ENCODE measurements at regions not wholly inside any gene's neighbourhood (a gene's known extent, or its start where the extent isn't known, plus 50 kb on each side); places are given as distances from the start of the nearest gene placed in this dataset.
"Not testable (repeated sequence)": the region's sequence is repeated elsewhere in the genome, so short reads cannot be mapped to it uniquely, and the experiment has no call there.

DNA sequence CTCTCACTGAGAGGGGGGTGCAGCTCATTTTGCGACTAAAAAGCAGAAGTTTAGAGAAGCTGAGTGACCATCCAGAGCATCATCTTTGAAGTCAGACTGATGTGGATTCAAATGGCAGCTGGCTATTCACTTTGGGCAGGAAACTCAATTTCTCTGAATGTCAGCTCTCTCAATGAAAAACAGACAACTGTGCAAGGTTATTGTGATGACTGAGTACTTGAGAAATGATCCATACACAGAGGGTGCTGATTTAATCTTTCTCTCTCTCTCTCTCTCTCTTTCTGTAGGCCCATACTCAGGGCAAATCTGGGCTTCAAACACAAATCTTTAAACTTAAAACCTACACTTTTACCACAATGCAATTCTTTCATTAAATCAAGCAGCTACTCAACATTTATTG is 185.8 kb upstream of the SLIT2 start:
- CTCF ChIA-PET, result interaction anchor here (1.3 kb wide), 1 partner anchor 13 kb away, joined by 3 read pairs; no protein-coding TSS in a partner anchor
- POLR2A ChIA-PET, result no interaction called here
- TF ChIP-seq, protein P1, sequence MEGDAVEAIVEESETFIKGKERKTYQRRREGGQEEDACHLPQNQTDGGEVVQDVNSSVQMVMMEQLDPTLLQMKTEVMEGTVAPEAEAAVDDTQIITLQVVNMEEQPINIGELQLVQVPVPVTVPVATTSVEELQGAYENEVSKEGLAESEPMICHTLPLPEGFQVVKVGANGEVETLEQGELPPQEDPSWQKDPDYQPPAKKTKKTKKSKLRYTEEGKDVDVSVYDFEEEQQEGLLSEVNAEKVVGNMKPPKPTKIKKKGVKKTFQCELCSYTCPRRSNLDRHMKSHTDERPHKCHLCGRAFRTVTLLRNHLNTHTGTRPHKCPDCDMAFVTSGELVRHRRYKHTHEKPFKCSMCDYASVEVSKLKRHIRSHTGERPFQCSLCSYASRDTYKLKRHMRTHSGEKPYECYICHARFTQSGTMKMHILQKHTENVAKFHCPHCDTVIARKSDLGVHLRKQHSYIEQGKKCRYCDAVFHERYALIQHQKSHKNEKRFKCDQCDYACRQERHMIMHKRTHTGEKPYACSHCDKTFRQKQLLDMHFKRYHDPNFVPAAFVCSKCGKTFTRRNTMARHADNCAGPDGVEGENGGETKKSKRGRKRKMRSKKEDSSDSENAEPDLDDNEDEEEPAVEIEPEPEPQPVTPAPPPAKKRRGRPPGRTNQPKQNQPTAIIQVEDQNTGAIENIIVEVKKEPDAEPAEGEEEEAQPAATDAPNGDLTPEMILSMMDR (IDR thresholded peaks at IDR 0.05; ENCODE audit: control extremely low read depth, extremely low read depth, low read depth, missing control alignments), result no peak
- no peak for DNase-seq (ENCODE audit: extremely low spot score)

DNA sequence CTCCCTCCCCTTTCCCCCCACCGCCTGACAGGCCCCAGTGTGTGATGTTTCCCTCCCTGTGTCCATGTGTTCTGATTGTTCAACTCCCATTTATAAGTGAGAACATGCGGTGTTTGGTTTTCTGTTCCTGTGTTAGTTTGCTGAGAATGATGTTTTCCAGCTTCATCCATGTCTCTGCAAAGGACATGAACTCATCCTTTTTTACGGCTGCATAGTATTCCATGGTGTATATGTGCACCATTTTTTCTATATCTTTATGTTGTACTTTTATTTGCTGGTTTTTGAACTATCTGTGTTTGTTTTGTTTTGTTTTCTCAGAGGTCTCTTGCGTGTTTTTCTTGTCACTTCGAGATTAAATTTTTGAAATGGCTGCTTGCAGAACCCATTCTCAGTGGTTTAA is 188.8 kb upstream of the SLIT2 start:
- DNase-seq (ENCODE audit: extremely low spot score); POLR2A ChIA-PET; CTCF ChIA-PET: not testable (repeated sequence)

DNA sequence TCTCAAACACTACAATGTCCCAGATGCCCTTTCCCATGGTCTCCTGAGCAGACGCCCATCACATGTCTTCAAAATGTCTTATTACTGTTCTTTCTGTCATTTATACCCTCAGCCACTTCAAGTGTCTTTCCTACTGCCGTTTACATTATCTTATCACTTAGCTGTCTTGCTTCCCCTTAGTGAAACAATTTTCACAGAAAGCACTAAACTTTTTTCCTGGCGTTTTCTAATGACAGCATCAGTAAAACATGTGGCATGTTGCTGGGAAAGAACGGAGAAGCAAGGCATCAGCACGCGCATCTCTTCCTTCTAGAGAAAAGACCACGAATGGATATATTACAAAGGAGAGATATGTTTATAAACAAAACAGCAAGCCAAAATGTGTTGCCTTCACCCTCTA is 189.7 kb upstream of the SLIT2 start:
- ChIA-PET POLR2A (interaction anchor here (0.6 kb wide), 1 partner anchor 1343 kb away, joined by 4 read pairs; no protein-coding TSS in a partner anchor), CTCF (no interaction called here)
- TF ChIP-seq, protein P1 (IDR thresholded peaks at IDR 0.05; ENCODE audit: control extremely low read depth, extremely low read depth, low read depth, missing control alignments), result no peak
- DNase-seq (ENCODE audit: extremely low spot score), result no peak

DNA sequence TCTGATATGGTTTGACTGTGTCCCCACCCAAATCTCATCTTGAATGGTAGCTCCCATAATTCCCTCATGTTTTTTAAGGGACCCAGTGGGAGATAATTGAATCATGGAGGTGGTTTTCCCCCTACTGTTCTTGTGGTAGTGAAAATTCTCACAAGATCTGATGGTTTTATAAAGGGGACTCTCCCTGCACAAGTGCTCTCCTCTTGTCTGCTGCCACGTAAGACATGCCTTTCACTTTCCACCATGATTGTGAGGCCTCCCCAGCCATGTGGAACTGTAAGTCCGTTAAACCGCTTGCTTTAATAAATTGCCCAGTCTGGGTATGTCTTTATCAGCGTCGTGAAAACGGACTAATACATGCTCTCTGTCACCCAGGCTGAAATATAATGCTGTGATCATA is 200.9 kb upstream of the SLIT2 start:
- TF ChIP-seq, protein P1 (IDR thresholded peaks at IDR 0.05; ENCODE audit: control extremely low read depth, extremely low read depth, low read depth, missing control alignments), result no peak
- POLR2A ChIA-PET, result no interaction called here
- CTCF ChIA-PET, result no interaction called here
- no peak for DNase-seq (ENCODE audit: extremely low spot score)

DNA sequence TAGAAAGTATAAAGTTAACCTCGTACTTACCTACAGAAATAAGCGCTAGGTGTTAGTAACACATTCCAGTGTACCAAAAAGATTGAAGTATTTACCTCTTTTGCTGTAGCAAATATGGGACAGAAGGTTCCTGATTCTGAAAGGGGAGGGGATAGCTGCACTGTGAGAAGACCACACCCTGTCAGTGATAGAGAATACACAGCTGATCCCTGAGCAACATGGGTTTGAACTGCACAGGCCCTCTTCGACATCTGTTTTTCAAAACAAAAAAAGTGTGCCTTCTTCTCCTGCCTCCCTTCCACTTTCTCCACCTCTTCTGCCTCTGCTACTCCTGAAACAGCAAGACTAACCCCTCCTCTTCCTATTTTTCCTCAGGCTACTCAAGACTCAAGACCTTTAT is 201.8 kb upstream of the SLIT2 start:
- ChIA-PET CTCF (no interaction called here), POLR2A (no interaction called here)
- TF ChIP-seq, protein P1 (IDR thresholded peaks at IDR 0.05; ENCODE audit: control extremely low read depth, extremely low read depth, low read depth, missing control alignments), result no peak
- no peak for DNase-seq (ENCODE audit: extremely low spot score)

DNA sequence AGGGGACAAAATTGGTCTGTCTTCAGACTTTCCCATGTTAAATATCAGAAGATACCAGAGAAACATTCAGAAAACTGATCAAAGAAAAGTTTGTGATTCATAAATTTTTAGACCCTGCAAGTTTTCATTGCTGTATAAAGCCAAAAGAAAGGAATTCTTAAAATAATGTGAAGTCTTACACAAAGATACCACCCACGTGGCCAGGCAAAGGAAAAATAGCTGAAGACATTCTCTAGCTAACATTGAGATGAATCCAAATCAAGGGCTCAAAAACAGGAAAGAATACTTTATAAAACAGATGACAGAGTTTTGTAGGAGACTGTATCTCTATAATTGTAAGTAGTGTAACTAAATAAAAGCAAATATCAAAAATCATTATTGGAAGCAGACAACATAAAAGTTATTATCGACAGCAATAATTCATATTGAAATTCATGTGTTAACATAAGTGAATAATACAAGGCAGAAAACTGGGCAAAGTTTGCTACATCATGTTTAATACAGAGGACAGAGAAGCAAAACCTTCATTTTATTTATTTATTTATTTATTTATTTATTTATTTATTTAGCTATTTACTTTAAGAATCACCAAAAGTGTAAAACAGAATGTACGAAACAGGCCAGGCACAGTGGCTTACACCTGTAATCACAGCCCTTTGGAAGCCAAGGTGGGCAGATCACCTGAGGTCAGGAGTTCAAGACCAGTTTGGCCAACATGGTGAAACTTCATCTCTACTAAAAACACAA is 204.6 kb upstream of the SLIT2 start:
- DNase-seq (ENCODE audit: extremely low spot score), result no peak
- POLR2A ChIA-PET, result no interaction called here
- TF ChIP-seq, protein P1 (IDR thresholded peaks at IDR 0.05; ENCODE audit: control extremely low read depth, extremely low read depth, low read depth, missing control alignments), result no peak
- CTCF ChIA-PET, result no interaction called here

DNA sequence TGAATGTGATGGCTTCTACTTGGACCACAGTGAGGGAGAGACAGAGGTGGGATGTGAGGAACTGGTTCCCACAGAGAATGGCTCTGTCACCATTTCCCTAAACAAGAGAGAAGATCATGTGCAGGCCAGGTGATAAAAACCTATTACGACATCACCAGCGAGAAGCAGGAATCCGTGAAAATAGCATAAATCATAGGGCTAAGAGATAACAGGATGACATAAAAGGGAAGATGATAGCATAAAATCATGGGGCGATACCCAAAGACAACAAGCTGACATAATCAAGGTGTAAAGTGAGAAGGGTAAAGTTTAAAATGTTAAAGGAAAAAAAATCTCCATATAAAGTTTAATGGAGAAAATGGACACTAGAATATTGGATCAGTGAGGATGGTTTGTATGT is 205.5 kb upstream of the SLIT2 start:
- TF ChIP-seq, protein P1 (IDR thresholded peaks at IDR 0.05; ENCODE audit: control extremely low read depth, extremely low read depth, low read depth, missing control alignments), result no peak
- ChIA-PET CTCF (no interaction called here), POLR2A (no interaction called here)
- no peak for DNase-seq (ENCODE audit: extremely low spot score)

Data from GM10248 (cell line).